KMS-11 (cell line): ENCODE measurements at regions not wholly inside any gene's neighbourhood (a gene's known extent, or its start where the extent isn't known, plus 50 kb on each side); places are given as distances from the start of the nearest gene placed in this dataset.

ENCODE experiments used
- H2AFZ ChIP-seq: fragments of 200-600 bp; sonication (generic); 2 replicates; pipeline ENCODE4 v1.6.1; 2016; ENCODE audit warnings: antibody characterized with exemption, mixed run types, low read depth
- H3K27ac ChIP-seq: fragments of 200-600 bp; sonication (generic); 2 replicates; pipeline ENCODE4 v1.6.1; 2016; ENCODE audit warnings: mild to moderate bottlenecking, mixed run types
- H3K27me3 ChIP-seq: fragments of 200-600 bp; sonication (generic); 2 replicates; pipeline ENCODE4 v1.6.1; 2017; ENCODE audit warnings: mild to moderate bottlenecking, low read depth, mixed run types, moderate library complexity; ENCODE audit not compliant: insufficient read depth
- H3K36me3 ChIP-seq: fragments of 200-600 bp; sonication (generic); 2 replicates; pipeline ENCODE4 v1.6.1; 2017; ENCODE audit warnings: mild to moderate bottlenecking, mixed run types; ENCODE audit not compliant: insufficient read depth
- H3K4me1 ChIP-seq: fragments of 200-600 bp; sonication (generic); 2 replicates; pipeline ENCODE4 v1.6.1; 2016; ENCODE audit warnings: mild to moderate bottlenecking, low read depth, mixed run types; ENCODE audit not compliant: poor library complexity, severe bottlenecking
- H3K4me2 ChIP-seq: fragments of 200-600 bp; sonication (generic); 2 replicates; pipeline ENCODE4 v1.7.0; 2016; ENCODE audit warnings: mild to moderate bottlenecking, mixed run types
- H3K4me3 ChIP-seq: fragments of 200-600 bp; sonication (generic); IDR thresholded peaks from 2 replicates; pipeline ENCODE4 v1.6.1; 2017; ENCODE audit warnings: low read depth, low read length, mixed read lengths; ENCODE audit not compliant: insufficient read depth
- H3K79me2 ChIP-seq: fragments of 200-600 bp; sonication (generic); 2 replicates; pipeline ENCODE4 v1.6.1; 2016; ENCODE audit warnings: low read depth, mixed run types; ENCODE audit not compliant: insufficient read depth
- H3K9ac ChIP-seq: fragments of 200-600 bp; sonication (generic); 2 replicates; pipeline ENCODE4 v1.6.1; 2016; ENCODE audit warnings: mild to moderate bottlenecking, mixed run types
- H4K20me1 ChIP-seq: fragments of 200-600 bp; sonication (generic); 2 replicates; pipeline ENCODE4 v1.6.1; 2016; ENCODE audit warnings: mild to moderate bottlenecking, mixed run types; ENCODE audit not compliant: insufficient read depth
- TF ChIP-seq, protein P1 (sequence below): fragments of 200-600 bp; sonication (generic); conservative IDR thresholded peaks from 2 replicates; pipeline ENCODE4 v1.6.1; 2017; ENCODE audit warnings: low read depth, mild to moderate bottlenecking, antibody characterized with exemption, low read length, moderate library complexity, mixed read lengths

DNA sequence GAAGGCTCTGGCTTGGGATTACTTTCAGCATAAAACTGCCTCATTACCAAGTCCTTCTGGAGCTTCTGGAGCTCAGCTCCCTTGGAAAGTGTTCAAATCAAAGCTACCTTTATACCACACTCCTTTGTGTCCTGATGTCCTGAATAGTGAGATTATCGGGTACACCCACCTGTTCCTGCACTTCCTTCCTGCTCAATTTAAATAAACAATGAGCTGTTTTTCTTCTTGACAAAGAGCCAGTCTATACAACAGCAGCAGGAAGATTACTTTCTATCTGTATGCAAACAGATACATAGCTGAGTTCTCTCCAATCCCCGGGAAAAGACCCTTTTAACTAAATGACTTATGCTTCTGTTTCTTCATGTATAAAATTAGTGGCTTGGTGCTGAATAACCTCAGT is 258.0 kb upstream of the FMN2 start:
- H3K27ac ChIP-seq: no peak overlapping the region
- no peaks in the 10 kb centered on the region for H4K20me1 ChIP-seq

DNA sequence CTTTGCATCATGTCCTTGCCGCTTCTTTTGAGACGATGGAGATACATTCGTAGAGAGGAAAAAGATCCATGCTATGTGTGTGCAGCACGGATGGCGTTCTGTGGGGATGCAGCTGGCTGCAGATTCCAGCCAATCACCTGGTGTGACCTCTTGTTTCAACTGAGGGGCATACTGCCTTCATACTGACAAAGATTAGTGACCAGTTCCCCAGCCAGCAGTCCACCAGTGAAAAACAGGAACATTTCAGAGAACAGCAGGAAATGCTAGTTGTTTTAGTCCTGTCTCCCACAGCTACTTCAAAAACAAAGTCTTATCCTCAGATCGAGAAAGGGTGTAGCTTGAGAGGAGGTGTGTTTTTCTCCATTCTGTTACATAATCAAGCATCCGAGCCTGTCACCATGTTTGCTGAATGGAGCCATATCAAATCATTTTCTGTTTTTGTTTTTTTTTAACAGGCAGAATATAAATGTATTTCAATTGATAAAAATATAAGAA is 255.7 kb upstream of the FMN2 start:
- H3K27me3 ChIP-seq: no peaks in the 10 kb centered on the region
- no peaks in the 10 kb centered on the region for H3K36me3 ChIP-seq
- TF ChIP-seq, protein P1, sequence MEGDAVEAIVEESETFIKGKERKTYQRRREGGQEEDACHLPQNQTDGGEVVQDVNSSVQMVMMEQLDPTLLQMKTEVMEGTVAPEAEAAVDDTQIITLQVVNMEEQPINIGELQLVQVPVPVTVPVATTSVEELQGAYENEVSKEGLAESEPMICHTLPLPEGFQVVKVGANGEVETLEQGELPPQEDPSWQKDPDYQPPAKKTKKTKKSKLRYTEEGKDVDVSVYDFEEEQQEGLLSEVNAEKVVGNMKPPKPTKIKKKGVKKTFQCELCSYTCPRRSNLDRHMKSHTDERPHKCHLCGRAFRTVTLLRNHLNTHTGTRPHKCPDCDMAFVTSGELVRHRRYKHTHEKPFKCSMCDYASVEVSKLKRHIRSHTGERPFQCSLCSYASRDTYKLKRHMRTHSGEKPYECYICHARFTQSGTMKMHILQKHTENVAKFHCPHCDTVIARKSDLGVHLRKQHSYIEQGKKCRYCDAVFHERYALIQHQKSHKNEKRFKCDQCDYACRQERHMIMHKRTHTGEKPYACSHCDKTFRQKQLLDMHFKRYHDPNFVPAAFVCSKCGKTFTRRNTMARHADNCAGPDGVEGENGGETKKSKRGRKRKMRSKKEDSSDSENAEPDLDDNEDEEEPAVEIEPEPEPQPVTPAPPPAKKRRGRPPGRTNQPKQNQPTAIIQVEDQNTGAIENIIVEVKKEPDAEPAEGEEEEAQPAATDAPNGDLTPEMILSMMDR: no peak
- no peak overlapping the region for H3K9ac ChIP-seq
- no peaks in the 10 kb centered on the region for H3K4me1 ChIP-seq
- no peaks in the 10 kb centered on the region for H4K20me1 ChIP-seq
- no peaks in the 10 kb centered on the region for H3K79me2 ChIP-seq
- H2AFZ ChIP-seq: no peak overlapping the region
- no peak overlapping the region for H3K27ac ChIP-seq
- H3K4me2 ChIP-seq: no peak overlapping the region
- no peak overlapping the region for H3K4me3 ChIP-seq

More for the DNA sequence above, 258.0 kb upstream of the FMN2 start:
- Histone ChIP-seq H3K9ac (no peak overlapping the region), H3K79me2 (no peaks in the 10 kb centered on the region), H3K4me2 (no peak overlapping the region), H2AFZ (no peak overlapping the region), H3K27me3 (no peaks in the 10 kb centered on the region), H3K4me1 (no peaks in the 10 kb centered on the region), H3K36me3 (no peaks in the 10 kb centered on the region), H3K4me3 (no peak overlapping the region)
- TF ChIP-seq, protein P1: no peak

DNA sequence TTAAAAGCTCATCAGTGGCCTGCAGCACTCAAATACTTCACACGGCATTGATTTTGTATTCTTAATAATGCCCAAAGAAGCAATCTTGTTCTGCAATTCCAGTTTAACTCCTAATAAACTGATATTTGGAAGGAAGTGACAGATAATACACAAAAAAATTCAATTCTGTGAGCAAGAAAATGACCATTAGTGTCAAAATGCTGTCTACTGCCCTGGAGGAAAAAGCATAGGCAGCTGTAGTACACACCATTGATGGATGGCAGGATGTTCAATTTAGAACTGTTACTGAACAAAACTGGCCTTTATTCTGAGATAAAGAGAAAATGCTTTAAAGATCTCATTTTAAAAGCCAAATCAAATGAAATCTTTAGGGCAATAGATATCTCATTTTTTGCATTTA is 251.3 kb upstream of the FMN2 start:
- no peaks in the 10 kb centered on the region for H3K79me2 ChIP-seq
- no peaks in the 10 kb centered on the region for H3K4me1 ChIP-seq
- no peaks in the 10 kb centered on the region for H3K27me3 ChIP-seq
- H3K27ac ChIP-seq: no peak overlapping the region
- no peak overlapping the region for H3K9ac ChIP-seq
- no peak overlapping the region for H3K4me2 ChIP-seq
- no peak overlapping the region for H3K4me3 ChIP-seq
- no peaks in the 10 kb centered on the region for H3K36me3 ChIP-seq
- H4K20me1 ChIP-seq: no peaks in the 10 kb centered on the region
- TF ChIP-seq, protein P1: no peak
- no peak overlapping the region for H2AFZ ChIP-seq

DNA sequence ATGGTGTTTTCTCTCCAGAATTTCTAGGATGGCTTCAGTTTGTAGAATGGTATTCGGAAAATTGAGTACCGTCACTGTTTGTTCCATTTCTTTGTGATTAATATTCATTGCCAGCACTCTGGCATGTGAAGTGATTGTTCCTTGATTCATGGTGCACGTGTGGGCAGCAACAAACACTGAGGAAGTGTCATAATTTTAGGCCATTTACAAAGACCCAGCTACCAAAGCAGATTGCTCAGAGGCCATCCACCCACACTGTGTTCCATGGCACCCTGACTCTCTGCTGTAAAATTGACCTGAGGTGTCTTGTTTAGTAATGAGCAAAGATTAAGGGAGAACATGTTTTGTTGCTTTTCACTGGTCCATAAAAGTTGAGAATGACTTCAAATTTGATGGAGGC is 250.9 kb upstream of the FMN2 start:
- no peak overlapping the region for H2AFZ ChIP-seq
- TF ChIP-seq, protein P1: no peak
- no peaks in the 10 kb centered on the region for H3K36me3 ChIP-seq
- no peak overlapping the region for H3K4me2 ChIP-seq
- H3K27ac ChIP-seq: no peak overlapping the region
- H3K79me2 ChIP-seq: no peaks in the 10 kb centered on the region
- H3K4me1 ChIP-seq: no peaks in the 10 kb centered on the region
- H3K27me3 ChIP-seq: no peaks in the 10 kb centered on the region
- no peak overlapping the region for H3K9ac ChIP-seq
- no peak overlapping the region for H3K4me3 ChIP-seq
- H4K20me1 ChIP-seq: no peaks in the 10 kb centered on the region
